IMR-90 (cell line): ENCODE measurements at regions not wholly inside any gene's neighbourhood (a gene's known extent, or its start where the extent isn't known, plus 50 kb on each side); places are given as distances from the start of the nearest gene placed in this dataset.
A peak's percentile ranks its signal among the peaks of the same experiment; 100 is the strongest.

ENCODE experiments used
- ATAC-seq: fragments of 200-7000 bp; cut with Tn5 transposase; 2 replicates; pipeline ENCODE4 v1.9.1; 2020; ENCODE audit warnings: low read depth, mild to moderate bottlenecking, moderate library complexity
- BruUV-seq: library from RNA; stranded (reverse); fragments of 400-500 nt; replicated peaks from 2 replicates; lab custom pipeline; 2021; lab: Mats Ljungman, UMichigan
- CTCF ChIA-PET: fragments of 300-600 bp; formaldehyde crosslinking; extraction: SDS; loops from one replicate; lab custom pipeline; 2021; ENCODE audit warnings: antibody characterized with exemption; lab: Yijun Ruan, JAX
- POLR2A ChIA-PET: fragments of 300-600 bp; sonication (Branson Sonifier 250); formaldehyde crosslinking; loops from one replicate; lab custom pipeline; 2022; ENCODE audit warnings: antibody characterized with exemption; ENCODE audit not compliant: unreplicated experiment; lab: Charles Lee
- DNase-seq: peaks from one replicate; pipeline ENCODE4 v3.0.0; 2013
- H2AFZ ChIP-seq: replicated peaks from 2 replicates; pipeline ENCODE3; 2013; ENCODE audit warnings: low read length, mild to moderate bottlenecking; ENCODE audit not compliant: poor library complexity
- H2AK5ac ChIP-seq: 2 replicates; pipeline ENCODE4 v1.6.1; 2013; ENCODE audit warnings: low read depth, low read length, inconsistent platforms
- H2AK9ac ChIP-seq: replicated peaks from 2 replicates; pipeline ENCODE3; 2013; ENCODE audit warnings: mild to moderate bottlenecking, low read depth, low read length, moderate library complexity; ENCODE audit not compliant: poor library complexity
- H2BK120ac ChIP-seq: 2 replicates; pipeline ENCODE4 v1.6.1; 2013; ENCODE audit warnings: low read depth, low read length, inconsistent platforms
- H2BK15ac ChIP-seq: 3 replicates; pipeline ENCODE4 v1.6.1; 2013; ENCODE audit warnings: low read depth, low read length, inconsistent platforms
- H2BK20ac ChIP-seq: 2 replicates; pipeline ENCODE4 v1.6.1; 2013; ENCODE audit warnings: low read depth, mild to moderate bottlenecking, inconsistent platforms, low read length, moderate library complexity
- H2BK5ac ChIP-seq: 2 replicates; pipeline ENCODE4 v1.6.1; 2013; ENCODE audit warnings: mild to moderate bottlenecking, low read depth, low read length, inconsistent platforms; ENCODE audit not compliant: poor library complexity, severe bottlenecking
- H3K14ac ChIP-seq: replicated peaks from 2 replicates; pipeline ENCODE4 v1.6.1; 2013; ENCODE audit warnings: low read depth, low read length, inconsistent platforms
- H3K18ac ChIP-seq: 2 replicates; pipeline ENCODE4 v1.6.1; 2013; ENCODE audit warnings: low read depth, low read length, control low read depth
- H3K23ac ChIP-seq: 2 replicates; pipeline ENCODE4 v1.6.1; 2013; ENCODE audit warnings: low read depth, low read length, inconsistent platforms
- H3K27ac ChIP-seq: 2 replicates; pipeline ENCODE4 v1.5.1; 2013; ENCODE audit warnings: mild to moderate bottlenecking, control low read depth, low read length; ENCODE audit not compliant: insufficient read depth
- H3K27me3 ChIP-seq: 2 replicates; pipeline ENCODE4 v1.6.1; 2013; ENCODE audit warnings: low read length; ENCODE audit not compliant: control insufficient read depth, insufficient read depth
- H3K36me3 ChIP-seq: 2 replicates; pipeline ENCODE4 v1.6.1; 2013; ENCODE audit warnings: low read length, mixed read lengths; ENCODE audit not compliant: control insufficient read depth, insufficient read depth
- H3K4ac ChIP-seq: 2 replicates; pipeline ENCODE4 v1.6.1; 2013; ENCODE audit warnings: low read depth, low read length, inconsistent platforms
- H3K4me1 ChIP-seq: 2 replicates; pipeline ENCODE4 v1.6.1; 2013; ENCODE audit warnings: low read length, mixed read lengths; ENCODE audit not compliant: control insufficient read depth, insufficient read depth
- H3K4me2 ChIP-seq: 2 replicates; pipeline ENCODE4 v1.6.1; 2013; ENCODE audit warnings: low read depth, mild to moderate bottlenecking, control low read depth, low read length, moderate library complexity
- H3K4me3 ChIP-seq: 2 replicates; pipeline ENCODE4 v1.5.1; 2013; ENCODE audit warnings: low read depth, mild to moderate bottlenecking, control low read depth, low read length, moderate library complexity; ENCODE audit not compliant: insufficient read depth
- H3K56ac ChIP-seq: 2 replicates; pipeline ENCODE4 v1.6.1; 2013; ENCODE audit warnings: low read length, inconsistent platforms; ENCODE audit not compliant: insufficient read depth; ENCODE audit errors: extremely low read depth
- H3K79me1 ChIP-seq, 2 experiments: 2 replicates each; pipeline ENCODE4 v1.6.1; 2013; ENCODE audit warnings: low read length in 2 of 2, inconsistent platforms in 1 of 2, low read depth in 1 of 2
- H3K9ac ChIP-seq: 2 replicates; pipeline ENCODE4 v1.6.1; 2013; ENCODE audit warnings: low read depth, low read length, control low read depth
- H3K9me1 ChIP-seq: 2 replicates; pipeline ENCODE4 v1.6.1; 2013; ENCODE audit warnings: low read length, inconsistent platforms; ENCODE audit not compliant: insufficient read depth
- H3K9me3 ChIP-seq: 2 replicates; pipeline ENCODE4 v1.6.1; 2013; ENCODE audit warnings: low read length; ENCODE audit not compliant: control insufficient read depth, insufficient read depth
- H4K20me1 ChIP-seq: 2 replicates; pipeline ENCODE4 v1.6.1; 2013; ENCODE audit warnings: low read length, inconsistent platforms; ENCODE audit not compliant: insufficient read depth
- H4K5ac ChIP-seq: 2 replicates; pipeline ENCODE4 v1.6.1; 2013; ENCODE audit warnings: mild to moderate bottlenecking, low read depth, low read length, control low read depth
- H4K8ac ChIP-seq, 2 experiments: 2 replicates each; pipeline ENCODE4 v1.6.1; 2013; ENCODE audit warnings: low read depth in 2 of 2, low read length in 2 of 2, control low read depth in 1 of 2, inconsistent platforms in 1 of 2
- H4K91ac ChIP-seq: 2 replicates; pipeline ENCODE4 v1.6.1; 2013; ENCODE audit warnings: low read depth, low read length, inconsistent platforms; ENCODE audit not compliant: insufficient read depth
- BHLHE40 ChIP-seq: fragments of 150-350 bp; IDR thresholded peaks from 2 replicates; pipeline ENCODE4 v1.6.1; 2016; ENCODE audit warnings: mild to moderate bottlenecking, low read depth, low read length
- FOS ChIP-seq: fragments of 150-350 bp; IDR thresholded peaks from 2 replicates; pipeline ENCODE4 v1.6.1; 2016; ENCODE audit warnings: low read depth, low read length
- WGBS, 2 experiments: methylation state at CpG; one replicate each; pipeline versions ENCODE4 v1.1.5 to v1.1.7; 2013; ENCODE audit warnings: missing lambda C conversion rate in 2 of 2; ENCODE audit not compliant: insufficient read length in 1 of 2; ENCODE audit errors: extremely low coverage in 2 of 2; 5-methylcytosine and 5-hydroxymethylcytosine counted together
- dilution Hi-C: fragments of 300-500 bp; cut with HindIII; formaldehyde crosslinking; loops from one replicate; pipeline ENCODE4 v1.14.3; 2018; ENCODE audit warnings: low sequenced_read_pairs; ENCODE audit not compliant: unreplicated experiment
- in situ Hi-C: fragments of 300-500 bp; cut with MboI; formaldehyde crosslinking; loops from 3 replicates; pipeline ENCODE4 v1.14.3; 2019; ENCODE audit warnings: low sequenced_read_pairs, inconsistent platforms, mixed read lengths
- intact Hi-C: fragments of 100-400 bp; cut with micrococcal nuclease; formaldehyde crosslinking; loops from 2 replicates; pipeline ENCODE4 v1.10.0; 2022

DNA sequence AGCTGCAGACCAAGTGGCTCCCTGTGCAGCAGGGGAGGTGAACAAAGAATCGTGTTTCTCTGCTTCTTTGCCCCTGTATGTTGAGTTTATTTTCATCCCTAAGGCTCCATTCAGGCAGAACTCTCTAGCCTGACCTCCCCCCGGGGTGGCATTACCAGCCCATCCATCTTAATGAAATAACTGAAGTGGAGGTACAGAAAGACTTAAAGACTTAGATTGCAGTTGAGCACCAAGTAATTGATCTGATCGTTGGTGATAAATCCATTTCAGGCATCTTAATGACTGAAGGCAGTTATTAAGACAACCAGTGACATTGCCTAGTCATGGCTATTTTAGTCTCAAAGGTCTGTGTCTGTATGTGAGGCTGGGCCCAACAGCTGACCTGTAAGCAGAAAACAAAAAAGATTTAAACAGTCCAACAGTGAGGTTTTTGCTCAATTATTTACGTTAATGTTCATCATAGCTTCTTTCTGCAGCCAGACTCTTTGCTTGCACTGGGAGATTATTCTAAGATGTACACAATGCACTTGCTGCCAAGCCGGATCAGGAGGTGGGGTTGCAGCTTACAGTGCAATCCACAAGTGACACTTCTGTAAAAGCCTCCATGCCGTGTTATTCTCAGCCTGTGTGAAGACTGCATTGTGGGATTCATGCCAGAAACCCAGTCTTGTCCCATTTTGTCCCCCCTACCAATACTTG, 363.0 kb upstream of the DUSP10 start:
- CTCF ChIA-PET: no interaction called here
- DNase-seq: peak; percentile 34
- H3K9ac ChIP-seq: no peak overlapping the region
- 16% methylated on average over 3 of the region's 6 CpGs; no CpG with 5 or more reads in 1 of the 2 experiments for WGBS, 2 experiments
- no peak overlapping the region for H2AK9ac ChIP-seq
- no peak overlapping the region; the same call in 1 of the 2 replicates for H4K5ac ChIP-seq
- intact Hi-C loops: no loop called here
- no peaks in the 10 kb centered on the region for H3K27me3 ChIP-seq
- H2AK5ac ChIP-seq: 0 out of 2 replicates have a peak overlapping the region, but pooled peaks have one; percentile 39
- no peak overlapping the region for H4K8ac ChIP-seq
- H3K23ac ChIP-seq: no peak overlapping the region
- H2BK20ac ChIP-seq: peak overlapping the region; percentile 5; the same call in 1 of the 2 replicates
- no peak overlapping the region for H3K56ac ChIP-seq
- no peak overlapping the region for H2BK5ac ChIP-seq
- no peaks in the 10 kb centered on the region for H3K79me1 ChIP-seq
- no peaks in the 10 kb centered on the region for H3K9me3 ChIP-seq
- 0 out of 3 replicates have a peak overlapping the region, but pooled peaks have one; percentile 2 for H2BK15ac ChIP-seq
- H3K4me2 ChIP-seq: no peak overlapping the region
- H3K4ac ChIP-seq: no peak overlapping the region
- no peak overlapping the region for H4K91ac ChIP-seq
- H3K4me3 ChIP-seq: no peak overlapping the region
- ATAC-seq: peak; percentile 53
- H2AFZ ChIP-seq: no peak overlapping the region
- peaks cover 3% of the 10 kb centered on the region; the same call in 1 of the 2 replicates for H3K9me1 ChIP-seq
- in situ Hi-C loops: no loop called here
- H3K36me3 ChIP-seq: no peaks in the 10 kb centered on the region
- 0 out of 2 replicates have a peak overlapping the region, but pooled peaks have one; percentile 37 for H3K14ac ChIP-seq
- TF ChIP-seq FOS (no peak), BHLHE40 (no peak)
- H2BK120ac ChIP-seq: no peak overlapping the region
- no peaks in the 10 kb centered on the region for H4K20me1 ChIP-seq
- H3K4me1 ChIP-seq: peaks cover 4% of the 10 kb centered on the region; the same call in 1 of the 2 replicates
- POLR2A ChIA-PET: no interaction called here
- no peak overlapping the region for H3K27ac ChIP-seq
- dilution Hi-C loops: no loop called here
- H3K18ac ChIP-seq: no peak overlapping the region; the same call in 1 of the 2 replicates
- no TSS peak for BruUV-seq
